Transverse colon (tissue), 4 donors: ENCODE measurements at regions not wholly inside any gene's neighbourhood (a gene's known extent, or its start where the extent isn't known, plus 50 kb on each side); places are given as distances from the start of the nearest gene placed in this dataset.

Experiments
- DNase-seq: peaks from one replicate; pipeline ENCODE4 v3.0.0-alpha.2; 2019
- H3K27ac ChIP-seq, 4 donors: fragments of 200-600 bp; sonication (generic); 2 replicates each; pipeline ENCODE4 v1.5.1; 2016 to 2018; ENCODE audit warnings: inconsistent platforms in 4 of 4
- H3K27me3 ChIP-seq: fragments of 200-600 bp; sonication (generic); 2 replicates; pipeline ENCODE4 v1.5.1; 2017; ENCODE audit warnings: inconsistent platforms
- H3K36me3 ChIP-seq, 4 donors: fragments of 200-600 bp; sonication (generic); 2 replicates each; pipeline ENCODE4 v1.5.1; 2017 to 2019; ENCODE audit warnings: inconsistent platforms in 4 of 4
- H3K4me1 ChIP-seq, 4 donors: fragments of 200-600 bp; sonication (generic); 2 replicates each; pipeline ENCODE4 v1.5.1; 2017 to 2020; ENCODE audit warnings: inconsistent platforms in 4 of 4
- H3K4me3 ChIP-seq, 4 donors: fragments of 200-600 bp; sonication (generic); 1 replicate in 1 of 4; 2 replicates in 3 of 4; pipeline versions ENCODE4 v1.5.1 to v1.6.1; 2017 to 2019; ENCODE audit warnings: inconsistent platforms in 4 of 4
- H3K9me3 ChIP-seq, 2 donors: fragments of 200-600 bp; sonication (generic); 2 replicates each; pipeline ENCODE4 v1.5.1; 2017 to 2019; ENCODE audit warnings: inconsistent platforms in 2 of 2
- EP300 ChIP-seq: sonication (generic); formaldehyde crosslinking; IDR thresholded peaks from one replicate; pipeline ENCODE4 v1.6.1; 2017; ENCODE audit warnings: antibody characterized with exemption, low read depth
- POLR2A ChIP-seq: fragments of 450-650 bp; IDR thresholded peaks from one replicate; pipeline ENCODE4 v1.6.1; 2016; ENCODE audit warnings: antibody characterized with exemption, mild to moderate bottlenecking, moderate library complexity
- POLR2AphosphoS5 ChIP-seq, 3 donors: sonication (generic); formaldehyde crosslinking; IDR thresholded peaks; one replicate each; pipeline ENCODE4 v1.6.1; 2016; ENCODE audit warnings: antibody characterized with exemption in 3 of 3
- WGBS, 2 donors: methylation state at CpG; one replicate each; pipeline ENCODE4 v1.1.5; 2018; ENCODE audit warnings: low coverage in 1 of 2; 5-methylcytosine and 5-hydroxymethylcytosine counted together
- in situ Hi-C, 4 donors: fragments of 200-750 bp; cut with MboI; loops; one replicate each; pipeline versions ENCODE4 v1.15.0 to v1.15.1; 2017; ENCODE audit warnings: low sequenced_read_pairs in 3 of 4, low pct_ligation_motif_present in 1 of 4, low pct_unique_long_range_greater_than_20kb in 1 of 4
- intact Hi-C: fragments of 100-400 bp; cut with DNase I; formaldehyde crosslinking; loops from one replicate; pipeline ENCODE4 v1.15.1; 2023; ENCODE audit warnings: low total_unique reads
- TF ChIP-seq, protein P1 (sequence below), 5 experiments: fragments of 200-600 bp in 3 of 5; fragments of 450-650 bp in 2 of 5; sonication (generic) in 3 of 5; IDR thresholded peaks; 1 replicate in 2 of 5; 2 replicates in 3 of 5; pipeline ENCODE4 v1.5.1; 2016 to 2017; ENCODE audit warnings: antibody characterized with exemption in 5 of 5, inconsistent platforms in 3 of 5, mild to moderate bottlenecking in 2 of 5, moderate library complexity in 1 of 5

DNA sequence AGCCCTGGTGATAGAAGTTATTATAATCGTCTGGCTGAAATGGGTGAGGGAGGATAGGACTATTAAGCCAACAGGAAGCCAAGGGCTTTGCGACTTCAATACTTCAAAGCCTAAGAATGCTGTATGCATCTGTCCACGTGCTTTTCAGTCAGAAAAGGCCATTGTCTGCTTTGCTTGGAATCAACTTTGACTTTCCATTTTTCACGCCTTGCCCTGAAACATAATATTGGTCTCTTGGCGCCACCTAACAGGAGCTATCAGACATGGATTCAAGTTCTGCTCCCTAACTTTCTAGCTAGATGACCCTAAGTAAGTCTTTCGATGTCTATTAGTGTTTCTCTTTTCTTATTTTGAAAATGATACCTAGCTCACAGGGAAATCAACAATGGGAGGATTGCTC, 572.6 kb downstream of the TLR4 start:
- in situ Hi-C loops: no loop called here
- no peak for DNase-seq
- H3K9me3 ChIP-seq: no peaks in the 10 kb centered on the region
- no peaks in the 10 kb centered on the region for H3K4me1 ChIP-seq
- intact Hi-C loops: no loop called here
- H3K27ac ChIP-seq: no peak overlapping the region
- 75 to 89% methylated on average over 2 to 6 of the region's 6 CpGs for WGBS, 2 donors
- no peaks in the 10 kb centered on the region for H3K27me3 ChIP-seq
- H3K36me3 ChIP-seq: no peaks in the 10 kb centered on the region
- H3K4me3 ChIP-seq: no peak overlapping the region
- TF ChIP-seq POLR2AphosphoS5 (IDR thresholded peaks at IDR 0.05) (no peak), EP300 (no peak), POLR2A (no peak)
- TF ChIP-seq, protein P1, sequence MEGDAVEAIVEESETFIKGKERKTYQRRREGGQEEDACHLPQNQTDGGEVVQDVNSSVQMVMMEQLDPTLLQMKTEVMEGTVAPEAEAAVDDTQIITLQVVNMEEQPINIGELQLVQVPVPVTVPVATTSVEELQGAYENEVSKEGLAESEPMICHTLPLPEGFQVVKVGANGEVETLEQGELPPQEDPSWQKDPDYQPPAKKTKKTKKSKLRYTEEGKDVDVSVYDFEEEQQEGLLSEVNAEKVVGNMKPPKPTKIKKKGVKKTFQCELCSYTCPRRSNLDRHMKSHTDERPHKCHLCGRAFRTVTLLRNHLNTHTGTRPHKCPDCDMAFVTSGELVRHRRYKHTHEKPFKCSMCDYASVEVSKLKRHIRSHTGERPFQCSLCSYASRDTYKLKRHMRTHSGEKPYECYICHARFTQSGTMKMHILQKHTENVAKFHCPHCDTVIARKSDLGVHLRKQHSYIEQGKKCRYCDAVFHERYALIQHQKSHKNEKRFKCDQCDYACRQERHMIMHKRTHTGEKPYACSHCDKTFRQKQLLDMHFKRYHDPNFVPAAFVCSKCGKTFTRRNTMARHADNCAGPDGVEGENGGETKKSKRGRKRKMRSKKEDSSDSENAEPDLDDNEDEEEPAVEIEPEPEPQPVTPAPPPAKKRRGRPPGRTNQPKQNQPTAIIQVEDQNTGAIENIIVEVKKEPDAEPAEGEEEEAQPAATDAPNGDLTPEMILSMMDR (IDR thresholded peaks at IDR 0.05): no peak

DNA sequence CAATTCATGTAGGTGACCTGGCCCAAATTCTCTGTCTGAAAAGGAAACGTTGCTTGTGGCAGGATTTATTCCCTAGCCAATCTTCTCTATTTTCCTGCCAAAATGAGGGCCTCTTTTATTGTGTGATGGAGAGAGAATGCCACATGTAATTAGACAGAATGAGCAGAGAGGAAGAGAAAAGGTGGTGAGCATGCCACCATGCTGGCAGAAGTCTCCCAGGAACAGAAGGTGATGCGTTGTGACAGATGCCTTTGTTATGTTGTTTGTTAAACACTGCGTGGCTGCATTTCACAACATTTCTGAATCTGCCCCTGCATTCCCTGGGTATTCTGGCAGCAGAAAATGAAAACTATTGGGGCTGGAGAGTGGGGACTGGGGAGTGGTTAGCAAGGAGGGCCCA, 577.6 kb downstream of the TLR4 start:
- H3K36me3 ChIP-seq: no peaks in the 10 kb centered on the region
- in situ Hi-C loops (no loop called here), intact Hi-C loops (no loop called here)
- H3K27me3 ChIP-seq: no peaks in the 10 kb centered on the region
- TF ChIP-seq, protein P1 (IDR thresholded peaks at IDR 0.05): no peak
- TF ChIP-seq POLR2A (no peak), EP300 (no peak)
- no peaks in the 10 kb centered on the region for H3K4me1 ChIP-seq
- no peaks in the 10 kb centered on the region for H3K9me3 ChIP-seq
- no peak overlapping the region for H3K27ac ChIP-seq
- WGBS, 2 donors: 64 to 67% methylated on average over 3 of the region's 3 CpGs
- H3K4me3 ChIP-seq: no peak overlapping the region
- DNase-seq: no peak

DNA sequence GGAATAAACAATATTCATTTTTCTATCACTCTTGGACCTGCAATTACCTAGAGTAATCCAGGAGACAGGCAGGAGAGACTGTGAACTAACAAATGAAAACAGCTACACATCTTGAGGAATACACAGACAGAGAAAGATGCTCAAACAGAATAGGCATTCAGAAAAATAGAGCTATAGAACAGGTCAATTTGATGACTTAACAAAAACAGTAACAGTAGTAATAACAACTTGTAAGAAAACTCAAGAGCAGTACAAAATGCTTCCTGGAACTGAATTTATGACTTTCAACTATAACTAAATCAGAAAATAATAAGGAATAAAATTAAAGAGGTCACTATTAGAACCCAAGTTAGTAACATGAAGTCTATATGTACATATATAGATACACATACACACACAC, 579.3 kb downstream of the TLR4 start:
- H3K4me1 ChIP-seq: no peaks in the 10 kb centered on the region
- H3K27ac ChIP-seq: no peak overlapping the region
- H3K4me3 ChIP-seq: no peak overlapping the region
- H3K27me3 ChIP-seq: no peaks in the 10 kb centered on the region
- intact Hi-C loops (no loop called here), in situ Hi-C loops (no loop called here)
- TF ChIP-seq POLR2A (no peak), POLR2AphosphoS5 (IDR thresholded peaks at IDR 0.05) (no peak), EP300 (no peak)
- TF ChIP-seq, protein P1 (IDR thresholded peaks at IDR 0.05): no peak
- no peaks in the 10 kb centered on the region for H3K9me3 ChIP-seq
- no peaks in the 10 kb centered on the region for H3K36me3 ChIP-seq
- no peak for DNase-seq

DNA sequence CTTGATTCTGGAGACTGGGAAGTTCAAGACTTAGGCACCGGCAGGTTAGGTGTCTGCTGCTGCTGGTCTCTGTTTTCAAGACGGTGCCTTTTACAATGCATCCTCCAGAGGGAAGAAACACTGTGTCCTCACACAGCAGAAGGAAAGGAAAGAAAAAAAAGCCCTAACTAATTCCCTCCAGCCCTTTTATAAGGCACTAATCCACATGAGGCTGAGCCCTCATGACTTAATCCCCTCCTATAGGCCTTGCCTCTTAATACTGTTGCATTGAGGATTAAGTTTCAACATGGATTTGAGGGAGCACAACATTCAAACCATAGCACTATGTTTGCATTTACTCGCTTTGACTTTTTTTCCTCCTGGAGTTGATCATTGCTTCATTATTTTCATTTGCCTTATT, 585.9 kb downstream of the TLR4 start:
- in situ Hi-C loops (no loop called here), intact Hi-C loops (no loop called here)
- no peak for TF ChIP-seq POLR2AphosphoS5 (IDR thresholded peaks at IDR 0.05)
- TF ChIP-seq, protein P1 (IDR thresholded peaks at IDR 0.05): no peak
- no peak for TF ChIP-seq EP300
- TF ChIP-seq POLR2A: no peak
- Histone ChIP-seq H3K27me3 (no peaks in the 10 kb centered on the region), H3K4me1 (no peaks in the 10 kb centered on the region), H3K36me3 (no peaks in the 10 kb centered on the region), H3K9me3 (no peaks in the 10 kb centered on the region), H3K27ac (no peak overlapping the region), H3K4me3 (no peak overlapping the region)
- DNase-seq: no peak
- 61 to 76% methylated on average over 3 of the region's 3 CpGs for WGBS, 2 donors
